CD1c-positive myeloid dendritic cell (primary cell): ENCODE measurements at regions not wholly inside any gene's neighbourhood (a gene's known extent, or its start where the extent isn't known, plus 50 kb on each side); places are given as distances from the start of the nearest gene placed in this dataset.
"Not testable (repeated sequence)": the region's sequence is repeated elsewhere in the genome, so short reads cannot be mapped to it uniquely, and the experiment has no call there.

ENCODE experiments used
- DNase-seq: peaks from one replicate; pipeline ENCODE4 v3.0.0-alpha.2; 2016; ENCODE audit errors: extremely low spot score

DNA sequence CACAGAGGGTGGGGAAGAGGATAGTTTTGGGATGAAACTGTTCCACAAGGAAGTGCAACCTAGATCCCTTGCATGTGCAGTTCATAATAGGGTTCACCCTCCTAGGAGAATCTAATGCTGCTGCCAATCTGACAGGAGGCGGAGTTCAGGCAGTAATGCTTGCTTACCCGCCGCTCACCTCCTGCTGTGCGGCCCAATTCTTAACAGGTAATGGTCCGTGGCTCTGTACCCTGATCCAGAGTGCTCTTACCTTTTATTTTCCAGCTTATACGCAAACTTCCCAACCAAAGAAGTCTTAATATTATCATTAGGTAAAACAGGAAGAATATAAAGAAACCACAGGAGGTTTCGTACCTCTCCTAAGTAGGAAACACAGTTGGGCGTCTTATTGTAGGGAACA is 82.7 kb upstream of the CD302 start:
- DNase-seq, result no peak

DNA sequence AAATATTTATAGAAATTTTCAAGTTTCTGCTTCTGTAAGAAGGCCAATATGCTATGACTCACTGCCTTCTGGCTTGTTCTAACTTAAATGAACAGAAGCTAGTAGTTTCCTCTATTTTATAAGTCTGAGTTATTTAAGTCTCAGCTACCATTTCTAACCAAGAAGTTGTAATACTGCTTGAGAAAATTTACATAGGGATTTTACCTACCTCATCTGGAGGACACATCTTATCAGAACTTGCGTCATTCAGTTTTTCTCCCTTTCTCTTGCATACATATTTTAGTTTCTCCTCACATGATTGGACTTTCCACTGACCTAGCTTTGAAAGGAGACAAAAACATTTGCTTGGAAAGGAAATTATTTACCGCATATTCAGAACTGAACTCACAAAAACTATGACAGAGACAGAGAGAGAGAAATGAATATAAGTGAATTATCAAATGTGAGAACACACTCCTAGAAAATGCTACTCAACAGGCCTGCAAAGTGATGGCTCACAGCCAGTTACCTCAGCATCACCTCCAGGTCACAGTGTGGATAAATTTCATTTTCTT is 81.1 kb upstream of the CD302 start:
- peak; percentile 14 for DNase-seq

DNA sequence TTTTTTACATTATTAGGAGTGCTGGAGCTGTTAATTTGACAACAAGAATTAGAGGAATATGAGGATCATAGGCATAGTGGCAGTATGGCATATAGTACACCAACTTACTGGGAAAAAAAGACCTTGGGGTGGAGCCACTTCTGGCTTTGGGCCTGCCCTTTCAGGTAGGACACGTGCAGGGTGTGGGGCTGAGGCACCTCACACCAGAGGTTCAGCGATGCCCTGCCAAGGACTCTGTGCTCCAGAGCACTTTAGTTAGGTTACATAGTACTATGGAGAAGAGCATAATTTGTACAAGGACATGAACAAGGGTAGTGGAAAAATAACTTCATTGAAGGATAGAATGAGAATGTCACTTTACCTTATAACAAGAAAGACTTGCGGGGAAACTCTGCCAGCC is 77.1 kb upstream of the CD302 start:
- DNase-seq, result no peak

DNA sequence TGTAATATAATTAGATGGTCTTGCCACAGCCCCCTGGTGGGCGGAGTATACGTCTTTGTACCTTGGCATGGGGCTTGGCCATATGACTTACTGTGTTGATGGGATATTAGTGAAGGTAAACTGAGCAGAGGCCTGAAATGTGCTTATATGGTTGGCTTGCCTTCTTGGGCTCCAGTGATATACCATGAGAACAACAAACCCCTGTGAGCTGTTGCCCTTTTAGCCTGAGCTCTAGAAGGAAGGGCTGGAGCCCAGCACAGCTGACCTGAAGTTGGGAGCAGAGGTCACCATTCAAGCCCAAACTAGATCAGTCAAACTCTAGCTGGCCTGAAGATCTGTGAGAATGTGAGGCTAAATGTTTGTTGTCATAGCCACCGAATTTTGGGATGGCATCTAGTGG is 75.2 kb upstream of the CD302 start:
- DNase-seq, result no peak

DNA sequence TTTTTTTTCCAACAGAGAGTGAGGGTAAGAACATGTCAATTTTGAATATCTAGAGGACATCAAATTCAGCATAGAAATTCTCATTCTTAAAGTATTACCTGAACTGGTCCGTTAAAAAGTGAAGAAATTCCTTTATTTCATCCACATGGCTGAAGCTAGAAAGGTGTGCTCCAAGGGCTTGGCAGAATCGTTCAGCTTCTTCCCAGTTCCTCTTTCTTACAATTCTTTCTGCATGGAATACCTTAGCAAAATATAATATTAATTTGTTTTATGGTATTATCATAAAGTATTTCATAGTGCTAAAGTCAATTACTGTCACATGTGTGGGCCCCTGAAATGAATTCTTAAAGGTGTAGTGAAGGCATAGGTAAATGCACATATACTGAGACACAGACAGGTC is 74.3 kb upstream of the CD302 start:
- no peak for DNase-seq

DNA sequence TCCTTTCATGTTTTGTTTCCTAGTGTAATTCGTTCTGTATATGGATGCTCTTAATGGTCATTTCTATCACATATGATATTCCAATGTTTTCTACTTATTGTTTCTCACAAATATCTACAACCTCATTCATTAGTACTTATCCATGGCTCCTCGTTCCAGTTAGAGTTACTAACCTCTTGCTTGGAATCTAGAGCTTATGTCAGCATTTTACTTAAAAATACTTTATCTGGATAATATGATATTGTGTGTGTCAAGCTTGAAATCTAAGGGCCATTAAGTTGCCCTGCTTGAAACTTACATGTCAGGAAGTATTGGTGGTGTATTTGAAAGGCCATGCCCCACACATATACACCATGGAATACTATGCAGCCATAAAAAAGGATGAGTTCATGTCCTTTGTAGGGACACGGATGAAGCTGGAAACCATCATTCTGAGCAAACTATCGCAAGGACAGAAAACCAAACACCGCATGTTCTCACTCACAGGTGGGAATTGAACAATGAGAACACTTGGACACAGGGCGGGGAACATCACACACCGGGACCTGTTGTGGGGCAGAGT is 70.7 kb upstream of the CD302 start:
- DNase-seq, result not testable (repeated sequence)

DNA sequence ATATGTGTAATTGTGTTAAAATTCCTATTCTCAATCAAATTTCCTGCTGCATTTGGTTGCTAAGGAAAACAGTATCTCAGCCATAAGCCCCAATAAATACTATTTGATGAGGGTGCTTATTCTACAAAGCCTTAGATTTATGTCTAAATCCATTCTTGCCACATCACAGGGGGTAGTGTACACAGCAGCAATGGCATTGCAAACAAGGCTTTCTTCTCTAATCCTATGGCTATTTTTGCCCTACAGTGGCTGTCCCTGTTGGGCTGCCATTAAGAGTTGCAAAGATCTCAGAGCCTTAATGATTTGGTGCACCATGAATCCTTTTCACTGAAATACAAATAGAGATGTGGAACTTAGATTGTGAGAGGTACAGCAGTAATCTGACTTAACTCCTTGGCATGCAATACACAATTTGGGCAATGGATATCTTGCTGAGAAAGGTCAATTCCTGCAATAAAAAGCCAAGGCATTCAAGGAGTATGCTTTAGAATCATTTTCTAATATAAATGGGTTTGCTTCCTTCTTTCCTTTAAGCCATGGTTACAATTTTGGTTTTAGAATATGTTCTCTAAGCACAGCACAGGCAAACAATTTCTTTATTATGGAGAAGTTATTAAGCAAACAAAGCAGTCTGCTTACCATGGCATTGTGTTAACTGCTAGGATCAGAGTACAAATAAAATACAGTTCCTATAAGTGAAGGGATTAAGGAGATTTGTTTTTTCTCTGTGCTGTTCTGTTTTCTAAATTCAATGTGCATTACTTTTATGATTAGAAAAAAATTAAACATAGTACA is 69.8 kb upstream of the CD302 start:
- DNase-seq, result no peak

DNA sequence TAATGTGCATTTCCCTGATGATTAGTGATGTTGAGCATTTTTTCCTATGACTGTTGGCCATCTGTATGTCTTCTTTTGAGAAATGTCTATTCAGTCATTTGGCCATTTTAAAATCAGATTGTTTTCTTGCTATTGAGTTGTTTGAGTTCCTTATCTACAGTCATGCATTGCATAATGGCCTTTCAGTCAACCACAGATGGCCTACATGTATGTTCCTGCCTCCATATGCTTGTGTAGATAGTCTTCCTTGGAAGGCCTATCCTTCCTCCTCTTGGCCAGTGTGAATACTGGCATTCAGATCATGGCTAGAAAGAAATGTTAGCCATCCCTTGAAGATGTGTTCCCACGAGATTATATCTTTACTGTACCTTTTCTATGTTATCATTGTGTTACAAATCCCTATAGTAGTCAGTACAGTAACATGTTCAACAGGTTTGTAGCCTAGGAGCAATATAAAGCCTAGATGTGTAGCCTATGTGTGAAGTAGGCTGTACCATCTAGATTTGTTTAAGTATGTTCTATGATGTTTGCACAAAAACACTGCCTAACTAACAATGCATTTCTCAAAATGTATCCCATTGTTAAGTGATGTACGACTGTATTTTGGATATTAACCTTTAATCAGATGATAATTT is 65.6 kb upstream of the CD302 start:
- no peak for DNase-seq

DNA sequence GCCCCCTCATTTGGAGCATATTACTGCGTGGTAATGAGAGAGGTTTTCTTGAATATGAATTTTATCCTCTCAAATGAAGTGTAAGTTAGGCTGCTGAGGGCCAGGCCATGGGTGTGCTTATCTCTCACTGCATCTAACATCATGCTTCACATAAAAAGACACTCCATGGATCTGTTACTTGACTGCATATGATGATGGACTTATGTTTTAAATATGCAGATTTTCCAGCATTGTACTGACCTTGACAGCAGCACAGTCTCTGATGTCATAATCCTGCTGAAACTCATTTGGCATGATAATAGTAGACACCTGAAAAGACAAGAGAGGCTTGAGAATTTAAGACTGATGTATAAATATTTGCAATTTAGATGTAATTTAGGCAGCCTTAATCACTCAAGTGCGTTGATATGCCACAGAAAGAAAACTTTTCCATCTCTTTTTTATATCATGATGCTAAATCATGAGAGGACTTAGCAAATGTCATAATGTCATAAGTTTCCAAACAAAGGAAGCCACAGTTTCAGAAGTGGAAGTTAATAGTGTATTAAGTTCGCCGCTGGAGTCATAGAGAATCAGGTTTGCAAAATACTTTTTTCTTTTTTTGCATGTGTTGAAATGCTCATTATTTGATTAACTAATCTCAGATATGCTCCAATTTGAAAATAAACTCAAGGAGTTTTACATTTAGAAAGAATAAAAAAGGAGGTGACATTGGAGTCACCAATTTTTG is 62.7 kb upstream of the CD302 start:
- no peak for DNase-seq

DNA sequence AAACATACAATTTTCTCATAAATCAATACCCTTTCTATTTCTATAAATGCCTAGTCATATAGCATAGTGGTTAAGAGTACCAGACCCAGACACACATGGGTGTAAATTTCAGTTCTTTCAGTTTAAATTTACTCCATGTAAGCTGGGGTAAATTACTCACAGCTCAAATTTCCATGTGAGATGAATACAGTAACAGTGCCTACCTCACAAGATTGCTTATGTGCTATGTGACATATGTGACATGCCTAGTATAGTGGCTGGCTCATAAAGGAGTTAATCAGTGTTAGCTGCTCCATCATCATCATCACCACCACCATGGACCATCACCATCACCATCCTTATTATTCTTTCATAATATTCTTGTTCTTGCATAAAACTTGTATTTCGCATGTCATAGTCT is 61.6 kb upstream of the CD302 start:
- no peak for DNase-seq

DNA sequence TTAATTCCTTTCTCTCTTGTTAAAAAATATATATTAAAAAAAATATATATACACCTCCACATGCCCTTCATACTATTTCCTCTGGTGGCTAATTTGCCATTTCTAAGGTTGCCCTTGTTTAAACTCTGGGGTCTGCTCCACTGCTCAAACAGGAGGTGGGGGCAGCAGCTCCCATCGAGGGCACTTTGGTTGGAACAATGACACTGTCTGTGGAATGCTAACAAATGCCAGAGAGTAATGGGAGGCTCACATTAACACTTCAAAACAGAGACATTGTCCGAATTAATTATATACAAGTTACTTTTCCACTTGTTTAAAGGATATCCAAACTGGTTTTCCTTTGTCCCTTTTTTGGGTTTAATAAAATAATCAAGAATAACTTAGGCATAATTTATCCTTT is 58.8 kb upstream of the CD302 start:
- DNase-seq, result no peak

DNA sequence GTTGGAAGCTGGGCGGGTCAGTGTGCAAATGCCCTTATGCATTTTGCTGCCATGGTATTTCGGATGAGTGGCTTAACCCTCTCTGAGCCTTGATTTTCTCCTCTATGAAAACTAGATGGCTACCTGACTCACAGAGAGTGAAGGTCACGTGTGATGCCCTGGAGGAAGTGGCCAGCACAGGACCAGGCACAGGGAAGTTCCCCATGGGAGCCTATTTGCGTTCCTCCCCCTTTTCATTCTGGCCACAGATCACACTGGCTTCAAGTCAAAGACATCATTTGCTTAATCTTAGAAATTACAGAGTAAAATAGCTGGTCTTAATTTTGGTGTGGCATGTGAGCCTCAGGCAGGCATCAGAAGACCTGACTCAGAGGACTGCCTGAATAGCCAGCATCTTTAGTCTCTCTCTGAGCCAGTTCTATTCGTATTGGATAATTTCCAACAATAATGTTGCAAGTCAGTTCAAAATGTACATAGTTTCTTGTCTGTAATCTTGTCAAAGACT is 57.6 kb upstream of the CD302 start:
- DNase-seq, result peak; percentile 44

DNA sequence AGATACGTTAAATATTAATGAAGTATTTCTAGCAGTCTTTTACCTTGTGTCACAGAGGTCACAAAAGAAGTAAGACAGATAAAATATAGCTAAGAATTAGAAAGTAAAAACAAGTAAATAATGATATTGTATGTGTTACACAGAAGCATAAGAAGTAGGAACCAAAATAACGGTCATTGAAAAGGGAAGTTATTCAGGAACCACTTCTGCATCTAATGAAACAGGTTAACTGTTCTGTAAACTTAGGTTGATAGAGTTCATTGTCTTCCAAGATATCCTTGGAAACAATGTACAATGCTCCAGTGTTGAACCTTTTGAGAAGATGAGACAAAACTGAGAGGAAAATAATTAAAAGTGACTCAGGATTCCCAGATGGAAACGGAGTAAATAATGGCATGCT is 57.1 kb upstream of the CD302 start:
- DNase-seq, result peak; percentile 51

DNA sequence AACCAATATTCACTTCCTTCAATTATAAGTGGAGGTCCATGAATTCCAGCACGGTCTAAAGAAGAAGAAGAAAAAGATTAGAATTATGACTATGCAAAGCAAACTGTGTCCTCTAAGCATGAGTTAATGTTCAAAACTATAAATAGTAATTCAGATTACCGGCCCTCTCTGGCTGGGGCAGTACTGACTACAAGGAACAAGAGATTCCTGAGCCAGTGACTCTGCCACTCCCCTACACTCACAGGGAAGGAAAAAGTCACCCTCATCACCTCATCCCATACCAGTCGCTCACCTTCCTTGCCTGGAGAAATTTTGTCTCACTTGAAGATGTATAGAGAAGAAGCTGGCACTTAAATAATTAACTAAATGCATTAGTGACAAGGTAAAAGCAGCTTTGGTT is 56.5 kb upstream of the CD302 start:
- no peak for DNase-seq

DNA sequence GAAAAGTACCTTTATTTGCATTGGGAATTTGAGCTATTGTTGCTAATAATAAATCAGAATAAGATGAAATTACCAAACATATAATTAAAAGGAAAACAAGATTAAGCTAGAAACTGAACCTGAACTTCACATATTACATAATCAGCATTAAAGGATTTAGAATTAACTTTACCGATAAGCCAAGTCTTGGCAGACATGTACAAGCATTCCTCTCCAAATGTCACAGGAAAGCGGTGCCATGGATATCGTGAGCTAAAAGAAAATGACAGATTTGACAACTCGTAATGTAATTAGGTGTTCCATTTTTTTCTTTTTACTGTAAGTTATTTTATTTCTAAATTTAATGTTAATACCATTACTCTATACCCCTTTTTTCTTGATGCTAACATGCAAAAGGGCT is 55.1 kb upstream of the CD302 start:
- DNase-seq, result no peak

DNA sequence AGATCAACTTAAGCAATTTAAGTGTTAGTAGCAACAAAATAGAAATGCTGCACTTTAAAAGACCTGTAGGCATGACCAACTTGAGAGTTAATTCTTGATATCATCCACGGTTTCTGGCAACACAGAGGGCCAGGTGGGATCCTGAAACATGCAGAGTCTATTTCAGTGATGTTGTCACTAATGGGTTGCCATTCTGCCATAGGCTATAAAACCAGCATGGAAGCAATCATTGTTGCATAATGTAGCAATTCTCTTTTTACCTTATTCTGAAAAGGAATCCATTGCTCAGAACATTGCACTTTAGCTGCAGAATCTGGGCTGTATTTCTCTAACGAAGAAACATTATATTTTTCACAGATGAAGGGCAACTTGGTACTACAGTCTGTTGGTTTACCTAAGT is 53.9 kb upstream of the CD302 start:
- DNase-seq, result no peak

DNA sequence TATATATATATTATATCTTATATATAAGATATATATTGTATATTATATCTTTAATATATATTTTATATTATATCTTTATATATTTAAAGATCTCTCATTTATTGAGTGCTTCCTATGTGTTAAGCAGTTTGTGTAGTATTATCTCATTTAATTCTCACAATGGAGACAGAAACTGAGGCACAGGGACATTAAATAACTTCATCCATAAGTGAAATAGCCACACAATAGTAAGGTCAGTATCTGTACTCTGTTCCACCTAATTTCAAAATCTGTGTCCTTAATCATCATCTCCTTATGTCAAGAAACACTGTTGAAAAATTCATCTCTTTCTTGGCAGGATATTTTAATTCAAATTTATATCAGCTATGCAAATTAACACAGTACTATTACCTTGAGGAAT is 52.8 kb upstream of the CD302 start:
- no peak for DNase-seq

DNA sequence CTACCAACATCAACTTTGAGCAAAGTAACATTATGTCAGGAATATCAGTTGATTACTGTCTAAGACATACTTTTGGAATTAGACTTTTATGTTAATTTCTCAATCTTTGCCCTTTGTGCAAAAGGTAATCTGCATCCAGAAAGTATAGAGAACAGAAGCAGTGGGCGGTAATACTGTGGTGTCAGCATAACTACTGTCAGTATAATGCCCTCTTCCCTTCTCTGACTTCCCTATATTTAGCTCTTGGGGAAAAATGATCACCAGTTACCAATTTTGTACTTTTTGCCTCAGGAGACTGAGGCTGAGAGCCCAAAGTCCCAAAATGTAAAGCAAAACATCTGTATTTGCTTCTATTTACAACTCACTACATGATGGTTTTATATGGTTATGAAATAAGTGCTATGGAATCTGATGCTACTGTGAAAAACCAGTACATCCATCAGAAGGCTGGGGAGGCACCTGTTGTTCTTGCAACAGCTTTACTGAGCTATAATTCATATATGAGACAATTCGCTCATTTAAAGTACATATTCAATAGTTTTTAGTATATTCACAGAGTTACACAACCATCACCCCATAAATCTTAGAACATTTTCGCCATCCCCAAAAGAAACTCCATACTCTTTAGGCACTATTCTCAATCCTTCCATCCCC is 51.3 kb upstream of the CD302 start:
- DNase-seq, result peak; percentile 54
